GM12874 (cell line): ENCODE measurements at regions not wholly inside any gene's neighbourhood (a gene's known extent, or its start where the extent isn't known, plus 50 kb on each side); places are given as distances from the start of the nearest gene placed in this dataset.

Source experiments
- CTCF ChIP-seq: IDR thresholded peaks from 2 replicates; pipeline ENCODE4 v1.5.1; 2011; ENCODE audit warnings: low read depth, mild to moderate bottlenecking, control low read depth, low read length, moderate library complexity; ENCODE audit not compliant: insufficient read depth

GRCh38 chr4:92050875-92051274, 252.9 kb upstream of the GRID2 start:
- no peak for TF ChIP-seq CTCF

GRCh38 chr4:92059615-92060014, 244.2 kb upstream of the GRID2 start:
- no peak for TF ChIP-seq CTCF

GRCh38 chr4:92060333-92060732, 243.4 kb upstream of the GRID2 start:
- TF ChIP-seq CTCF = no peak

- no peak for TF ChIP-seq CTCF
These were observed 239.2 kb upstream of the GRID2 start for GRCh38 chr4:92064574-92064973.

- no peak for TF ChIP-seq CTCF
These were observed 237.3 kb upstream of the GRID2 start for GRCh38 chr4:92066485-92066884.

- TF ChIP-seq CTCF = no peak
These were observed 232.2 kb upstream of the GRID2 start for GRCh38 chr4:92071587-92071986.

- no peak for TF ChIP-seq CTCF
These were observed 228.9 kb upstream of the GRID2 start for GRCh38 chr4:92074839-92075238.

- TF ChIP-seq CTCF = no peak
These were observed 212.9 kb upstream of the GRID2 start for GRCh38 chr4:92090887-92091286.
